ENCODE measurements at regions not wholly inside any gene's neighbourhood (a gene's known extent, or its start where the extent isn't known, plus 50 kb on each side); places are given as distances from the start of the nearest gene placed in this dataset.

GRCh38 chr11:16547879-16548278, 190.6 kb upstream of the C11orf58 start:
- Mint-ChIP-seq H3K9me3 (ENCODE audit: low read depth) (peaks cover 16% of the 10 kb centered on the region), H3K27ac (no peak overlapping the region), H3K27me3 (no peaks in the 10 kb centered on the region), H3K36me3 (ENCODE audit: insufficient read depth) (no peaks in the 10 kb centered on the region), H3K4me1 (ENCODE audit: low read depth) (no peaks in the 10 kb centered on the region), H3K4me3 (ENCODE audit: low read depth) (no peak overlapping the region)
- no peak for DNase-seq (ENCODE audit: low spot score, unreplicated experiment)
- TF ChIP-seq, protein P1, sequence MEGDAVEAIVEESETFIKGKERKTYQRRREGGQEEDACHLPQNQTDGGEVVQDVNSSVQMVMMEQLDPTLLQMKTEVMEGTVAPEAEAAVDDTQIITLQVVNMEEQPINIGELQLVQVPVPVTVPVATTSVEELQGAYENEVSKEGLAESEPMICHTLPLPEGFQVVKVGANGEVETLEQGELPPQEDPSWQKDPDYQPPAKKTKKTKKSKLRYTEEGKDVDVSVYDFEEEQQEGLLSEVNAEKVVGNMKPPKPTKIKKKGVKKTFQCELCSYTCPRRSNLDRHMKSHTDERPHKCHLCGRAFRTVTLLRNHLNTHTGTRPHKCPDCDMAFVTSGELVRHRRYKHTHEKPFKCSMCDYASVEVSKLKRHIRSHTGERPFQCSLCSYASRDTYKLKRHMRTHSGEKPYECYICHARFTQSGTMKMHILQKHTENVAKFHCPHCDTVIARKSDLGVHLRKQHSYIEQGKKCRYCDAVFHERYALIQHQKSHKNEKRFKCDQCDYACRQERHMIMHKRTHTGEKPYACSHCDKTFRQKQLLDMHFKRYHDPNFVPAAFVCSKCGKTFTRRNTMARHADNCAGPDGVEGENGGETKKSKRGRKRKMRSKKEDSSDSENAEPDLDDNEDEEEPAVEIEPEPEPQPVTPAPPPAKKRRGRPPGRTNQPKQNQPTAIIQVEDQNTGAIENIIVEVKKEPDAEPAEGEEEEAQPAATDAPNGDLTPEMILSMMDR (IDR thresholded peaks at IDR 0.05; ENCODE audit: unreplicated experiment) = no peak

DNA sequence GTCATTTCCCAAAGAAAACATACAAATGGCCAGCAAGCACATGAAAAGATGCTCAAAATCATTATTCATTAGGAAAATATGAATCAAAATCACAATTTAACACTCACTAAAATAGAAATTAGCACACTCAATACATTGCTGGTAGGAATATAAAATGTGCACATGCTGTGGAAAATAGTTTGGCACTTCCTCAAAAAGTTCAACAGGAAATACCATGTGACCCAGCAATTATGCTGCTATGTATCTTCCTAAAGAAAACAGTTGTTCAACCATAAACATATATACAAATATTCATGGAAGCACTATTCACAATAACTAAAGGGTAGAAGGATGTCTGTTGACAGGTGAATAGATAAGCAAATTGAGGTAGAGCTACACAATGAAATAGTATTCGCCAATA, 187.3 kb upstream of the SOX6 start:
- Mint-ChIP-seq H3K9me3 (ENCODE audit: low read depth) (peaks cover 18% of the 10 kb centered on the region), H3K4me1 (ENCODE audit: low read depth) (no peaks in the 10 kb centered on the region), H3K27ac (no peak overlapping the region), H3K4me3 (ENCODE audit: low read depth) (no peak overlapping the region), H3K27me3 (peaks cover 5% of the 10 kb centered on the region), H3K36me3 (ENCODE audit: insufficient read depth) (peaks cover 5% of the 10 kb centered on the region)
- DNase-seq (ENCODE audit: low spot score, unreplicated experiment) = no peak
- TF ChIP-seq, protein P1 (IDR thresholded peaks at IDR 0.05; ENCODE audit: unreplicated experiment) = no peak

- Mint-ChIP-seq H3K4me1 (ENCODE audit: low read depth) (no peaks in the 10 kb centered on the region), H3K36me3 (ENCODE audit: insufficient read depth) (peaks cover 5% of the 10 kb centered on the region), H3K9me3 (ENCODE audit: low read depth) (peaks cover 16% of the 10 kb centered on the region), H3K4me3 (ENCODE audit: low read depth) (no peak overlapping the region), H3K27me3 (peaks cover 5% of the 10 kb centered on the region), H3K27ac (no peak overlapping the region)
- DNase-seq (ENCODE audit: low spot score, unreplicated experiment) = no peak
- TF ChIP-seq, protein P1 (IDR thresholded peaks at IDR 0.05; ENCODE audit: unreplicated experiment) = no peak
These were observed 186.0 kb upstream of the SOX6 start for GRCh38 chr11:16542353-16542752.

DNA sequence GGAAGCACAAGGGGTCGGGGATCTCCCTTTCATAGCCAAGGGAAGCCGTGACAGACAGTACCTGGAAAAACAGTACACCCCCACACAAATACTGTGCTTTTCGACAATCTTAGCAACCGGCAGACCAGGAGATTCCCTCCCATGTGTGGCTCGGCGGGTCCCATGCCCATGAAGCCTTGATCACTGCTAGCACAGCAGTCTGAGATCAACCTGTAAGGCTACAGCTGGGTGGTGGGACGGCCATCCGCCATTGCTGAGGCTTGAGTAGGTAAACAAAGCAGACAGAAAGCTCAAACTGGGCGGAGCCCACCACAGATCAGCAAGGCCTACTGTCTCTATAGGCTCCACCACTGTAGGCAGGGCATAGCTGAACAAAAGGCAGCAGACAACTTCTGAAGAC, 180.2 kb upstream of the SOX6 start:
- Mint-ChIP-seq H3K27ac (no peak overlapping the region), H3K9me3 (ENCODE audit: low read depth) (peaks cover 10% of the 10 kb centered on the region), H3K36me3 (ENCODE audit: insufficient read depth) (peaks cover 4% of the 10 kb centered on the region), H3K4me3 (ENCODE audit: low read depth) (no peak overlapping the region), H3K27me3 (peaks cover 5% of the 10 kb centered on the region), H3K4me1 (ENCODE audit: low read depth) (no peaks in the 10 kb centered on the region)
- no peak for DNase-seq (ENCODE audit: low spot score, unreplicated experiment)
- TF ChIP-seq, protein P1 (IDR thresholded peaks at IDR 0.05; ENCODE audit: unreplicated experiment) = no peak

- H3K4me3 Mint-ChIP-seq (ENCODE audit: low read depth) = no peak overlapping the region
- H3K27me3 Mint-ChIP-seq = peaks cover 3% of the 10 kb centered on the region
- no peaks in the 10 kb centered on the region for H3K4me1 Mint-ChIP-seq (ENCODE audit: low read depth)
- H3K27ac Mint-ChIP-seq = no peak overlapping the region
- no peaks in the 10 kb centered on the region for H3K36me3 Mint-ChIP-seq (ENCODE audit: insufficient read depth)
- TF ChIP-seq, protein P1 (IDR thresholded peaks at IDR 0.05; ENCODE audit: unreplicated experiment) = no peak
- DNase-seq (ENCODE audit: low spot score, unreplicated experiment) = no peak
- H3K9me3 Mint-ChIP-seq (ENCODE audit: low read depth) = peaks cover 3% of the 10 kb centered on the region
These were observed 172.3 kb upstream of the SOX6 start for GRCh38 chr11:16528639-16529038.

Data from progenitor cell of endocrine pancreas (in vitro differentiated cells).